Endothelial cell of umbilical vein (primary cell): ENCODE measurements at regions not wholly inside any gene's neighbourhood (a gene's known extent, or its start where the extent isn't known, plus 50 kb on each side); places are given as distances from the start of the nearest gene placed in this dataset.

Source experiments
- BruUV-seq: library from RNA; stranded (reverse); fragments of 400-500 nt; replicated peaks from 2 replicates; lab custom pipeline; 2021; lab: Mats Ljungman, UMichigan
- CTCF ChIA-PET: fragments of 300-600, 350-600 bp; sonication (Branson Sonifier 250); formaldehyde crosslinking; loops from one replicate; lab custom pipeline; 2021; ENCODE audit warnings: antibody characterized with exemption, inconsistent platforms; lab: Charles Lee
- POLR2A ChIA-PET: fragments of 300-600, 350-600 bp; sonication (Branson Sonifier 250); formaldehyde crosslinking; loops from one replicate; lab custom pipeline; 2021; ENCODE audit warnings: antibody characterized with exemption, inconsistent platforms; lab: Charles Lee
- DNase-seq: peaks from one replicate; pipeline ENCODE4 v3.0.0-alpha.2; 2011; ENCODE audit warnings: low read depth, low spot score
- FAIRE-seq: peaks from 2 replicates; lab custom pipeline; 2011; peaks lifted over from hg19 to GRCh38; lab: Jason Lieb, UNC
- H2AFZ ChIP-seq: 2 replicates; pipeline ENCODE4 v1.6.0; 2012; ENCODE audit warnings: low read depth, low read length, control low read depth, inconsistent platforms
- H3K27ac ChIP-seq: 2 replicates; pipeline ENCODE4 v1.5.1; 2011; ENCODE audit warnings: low read depth, mild to moderate bottlenecking, control low read depth, low read length, moderate library complexity; ENCODE audit not compliant: insufficient read depth
- H3K27me3 ChIP-seq, 2 experiments: 2 replicates each; pipeline versions ENCODE4 v1.6.0 to v1.6.1; 2011; ENCODE audit warnings: low read length in 2 of 2, mixed read lengths in 1 of 2; ENCODE audit not compliant: control insufficient read depth in 2 of 2, insufficient read depth in 2 of 2
- H3K36me3 ChIP-seq, 2 experiments: 2 replicates in 1 of 2; 3 replicates in 1 of 2; pipeline ENCODE4 v1.5.1; 2011; ENCODE audit warnings: low read length in 2 of 2, mild to moderate bottlenecking in 1 of 2, moderate library complexity in 1 of 2; ENCODE audit not compliant: control insufficient read depth in 2 of 2, insufficient read depth in 2 of 2; ENCODE audit errors: extremely low read depth in 1 of 2
- H3K4me1 ChIP-seq: 3 replicates; pipeline ENCODE4 v1.5.1; 2011; ENCODE audit warnings: mild to moderate bottlenecking, low read length; ENCODE audit not compliant: control insufficient read depth, insufficient read depth; ENCODE audit errors: extremely low read depth
- H3K4me2 ChIP-seq: 2 replicates; pipeline ENCODE4 v1.6.1; 2011; ENCODE audit warnings: low read length, control low read depth, mixed read lengths; ENCODE audit not compliant: insufficient read depth
- H3K4me3 ChIP-seq, 3 experiments: fragments of 200-600 bp in 1 of 3; sonication (generic), shearing (Covaris generic) in 1 of 3; replicated peaks in 1 of 3; 2 replicates each; pipeline ENCODE4 v1.5.1; 2011 to 2016; ENCODE audit warnings: control low read depth in 3 of 3, low read length in 3 of 3, mild to moderate bottlenecking in 2 of 3, inconsistent platforms in 1 of 3, low read depth in 1 of 3, moderate library complexity in 1 of 3; ENCODE audit not compliant: insufficient read depth in 1 of 3
- H3K79me2 ChIP-seq: 2 replicates; pipeline ENCODE4 v1.6.0; 2012; ENCODE audit warnings: low read length, inconsistent platforms; ENCODE audit not compliant: control insufficient read depth, insufficient read depth
- H3K9ac ChIP-seq: replicated peaks from 2 replicates; pipeline ENCODE3; 2011; ENCODE audit warnings: low read length, control low read depth; ENCODE audit not compliant: insufficient read depth; ENCODE audit errors: extremely low read depth
- H3K9me1 ChIP-seq: replicated peaks from 3 replicates; pipeline ENCODE4 v1.6.0; 2011; ENCODE audit warnings: mild to moderate bottlenecking, low read length; ENCODE audit not compliant: control insufficient read depth, insufficient read depth; ENCODE audit errors: extremely low read depth
- H3K9me3 ChIP-seq: replicated peaks from 2 replicates; pipeline ENCODE4 v1.5.1; 2012; ENCODE audit warnings: low read length, inconsistent platforms; ENCODE audit not compliant: control insufficient read depth, insufficient read depth
- H4K20me1 ChIP-seq: replicated peaks from 2 replicates; pipeline ENCODE3; 2011; ENCODE audit warnings: mild to moderate bottlenecking, low read length; ENCODE audit not compliant: control insufficient read depth, insufficient read depth; ENCODE audit errors: extremely low read depth
- CTCF ChIP-seq, 2 donors: IDR thresholded peaks; 1 replicate in 1 of 2; 2 replicates in 1 of 2; pipeline ENCODE4 v1.5.1; 2011; ENCODE audit warnings: low read length in 2 of 2, mild to moderate bottlenecking in 2 of 2, moderate library complexity in 2 of 2, control low read depth in 1 of 2, inconsistent platforms in 1 of 2, low read depth in 1 of 2; ENCODE audit not compliant: insufficient read depth in 1 of 2; ENCODE audit errors: extremely low read depth in 1 of 2
- EZH2 ChIP-seq: IDR thresholded peaks from 2 replicates; pipeline ENCODE4 v1.6.1; 2012; ENCODE audit warnings: borderline replicate concordance, low read depth, mild to moderate bottlenecking, moderate library complexity, low read length, inconsistent platforms; ENCODE audit not compliant: severe bottlenecking
- FOS ChIP-seq: IDR thresholded peaks from 2 replicates; pipeline ENCODE4 v1.6.1; 2011; ENCODE audit warnings: mild to moderate bottlenecking, low read length, moderate library complexity, borderline replicate concordance; ENCODE audit not compliant: insufficient read depth
- GATA2 ChIP-seq: IDR thresholded peaks from 2 replicates; pipeline ENCODE4 v1.7.0; 2011; ENCODE audit warnings: low read depth, mild to moderate bottlenecking, moderate library complexity, mixed read lengths, low read length; ENCODE audit not compliant: insufficient read length, insufficient read depth
- JUN ChIP-seq: IDR thresholded peaks from 2 replicates; pipeline ENCODE4 v1.6.1; 2011; ENCODE audit warnings: borderline replicate concordance, low read depth; ENCODE audit not compliant: insufficient read length, insufficient read depth
- MAX ChIP-seq: IDR thresholded peaks from 2 replicates; pipeline ENCODE4 v1.6.1; 2011; ENCODE audit not compliant: insufficient read depth, insufficient read length
- MYC ChIP-seq: IDR thresholded peaks from one replicate; pipeline ENCODE4 v1.6.1; 2011; ENCODE audit warnings: mild to moderate bottlenecking, low read depth, low read length
- POLR2A ChIP-seq: IDR thresholded peaks from 2 replicates; pipeline ENCODE4 v1.6.1; 2012; ENCODE audit warnings: low read depth, mild to moderate bottlenecking, control low read depth, low read length
- POLR2AphosphoS5 ChIP-seq: IDR thresholded peaks from 2 replicates; pipeline ENCODE4 v1.6.1; 2012; ENCODE audit warnings: low read depth, mild to moderate bottlenecking, control low read depth, low read length, moderate library complexity; ENCODE audit not compliant: insufficient read depth
- dilution Hi-C: fragments of 300-500 bp; cut with MboI; formaldehyde crosslinking; loops from one replicate; pipeline ENCODE4 v1.15.0; 2019; ENCODE audit warnings: low sequenced_read_pairs; ENCODE audit not compliant: extremely low pct_ligation_motif_present
- intact Hi-C: fragments of 100-400 bp; cut with micrococcal nuclease; formaldehyde crosslinking; loops from one replicate; pipeline ENCODE4 v1.10.0; 2022

GRCh38 chr11:111194860-111195568 is 50.5 kb upstream of the POU2AF2 start:
- Histone ChIP-seq H3K36me3 (no peaks in the 10 kb centered on the region), H3K4me1 (no peaks in the 10 kb centered on the region), H3K27me3 (no peaks in the 10 kb centered on the region), H3K27ac (no peak overlapping the region), H2AFZ (no peak overlapping the region), H3K4me2 (no peak overlapping the region), H3K79me2 (no peaks in the 10 kb centered on the region), H3K9me1 (no peaks in the 10 kb centered on the region), H3K4me3 (no peak overlapping the region), H3K9me3 (no peaks in the 10 kb centered on the region), H4K20me1 (no peaks in the 10 kb centered on the region), H3K9ac (no peak overlapping the region)
- intact Hi-C loops, result no loop called here
- TF ChIP-seq JUN (no peak), POLR2A (no peak), MAX (no peak), POLR2AphosphoS5 (no peak), EZH2 (no peak), FOS (no peak), MYC (no peak), GATA2 (no peak), CTCF (IDR thresholded peaks at IDR 0.05; ENCODE audit: extremely low read depth in 1 of 2, insufficient read depth in 1 of 2, low read depth in 1 of 2, low read length in 2 of 2) (no peak)
- DNase-seq (no peak), FAIRE-seq (no peak)
- ChIA-PET CTCF (no interaction called here), POLR2A (no interaction called here)
- no TSS peak for BruUV-seq
- dilution Hi-C loops, result no loop called here
